GM23338 (cell line): ENCODE measurements at regions not wholly inside any gene's neighbourhood (a gene's known extent, or its start where the extent isn't known, plus 50 kb on each side); places are given as distances from the start of the nearest gene placed in this dataset.

ENCODE experiments used
- CREB1 ChIP-seq: fragments of 250-450 bp; sonication (Bioruptor Pico); IDR thresholded peaks from 2 replicates; pipeline ENCODE4 v1.5.0; 2020; ENCODE audit warnings: low read depth, mild to moderate bottlenecking, moderate library complexity
- ETS1 ChIP-seq: IDR thresholded peaks from 2 replicates; pipeline ENCODE4 v1.6.1; 2016; ENCODE audit warnings: antibody characterized with exemption
- EZH2 ChIP-seq: fragments of 200-600 bp; sonication (generic); IDR thresholded peaks from one replicate; pipeline ENCODE4 v1.8.0; 2017; ENCODE audit warnings: antibody characterized with exemption, mild to moderate bottlenecking, low read depth; ENCODE audit not compliant: unreplicated experiment
- EZH2phosphoT487 ChIP-seq: fragments of 200-600 bp; sonication (generic); IDR thresholded peaks from one replicate; pipeline ENCODE4 v1.8.1; 2018; ENCODE audit warnings: antibody characterized with exemption; ENCODE audit not compliant: unreplicated experiment
- JUNB ChIP-seq: IDR thresholded peaks from one replicate; pipeline ENCODE4 v1.6.1; 2016; ENCODE audit warnings: antibody characterized with exemption; ENCODE audit not compliant: unreplicated experiment
- NANOG ChIP-seq: IDR thresholded peaks from 2 replicates; pipeline ENCODE4 v1.6.1; 2016; ENCODE audit warnings: antibody characterized with exemption, borderline replicate concordance
- POLR2AphosphoS5 ChIP-seq: IDR thresholded peaks from 2 replicates; pipeline ENCODE4 v1.6.1; 2016; ENCODE audit warnings: antibody characterized with exemption, low read depth
- ZNF114 ChIP-seq: fragments of 250-450 bp; sonication (Bioruptor Pico); IDR thresholded peaks from 2 replicates; pipeline ENCODE4 v1.5.0; 2020; ENCODE audit warnings: mild to moderate bottlenecking, moderate library complexity
- TF ChIP-seq, protein P1 (sequence below), 2 experiments: fragments of 200-600 bp in 1 of 2; sonication (generic) in 1 of 2; conservative IDR thresholded peaks; 2 replicates each; pipeline versions ENCODE4 v1.5.1 to v1.6.1; 2016 to 2017; ENCODE audit warnings: antibody characterized with exemption in 2 of 2, low read depth in 2 of 2, mild to moderate bottlenecking in 2 of 2, moderate library complexity in 1 of 2
- TF ChIP-seq, protein P2 (sequence below): IDR thresholded peaks from one replicate; pipeline ENCODE4 v1.6.1; 2018; ENCODE audit warnings: antibody characterized with exemption; ENCODE audit not compliant: unreplicated experiment

DNA sequence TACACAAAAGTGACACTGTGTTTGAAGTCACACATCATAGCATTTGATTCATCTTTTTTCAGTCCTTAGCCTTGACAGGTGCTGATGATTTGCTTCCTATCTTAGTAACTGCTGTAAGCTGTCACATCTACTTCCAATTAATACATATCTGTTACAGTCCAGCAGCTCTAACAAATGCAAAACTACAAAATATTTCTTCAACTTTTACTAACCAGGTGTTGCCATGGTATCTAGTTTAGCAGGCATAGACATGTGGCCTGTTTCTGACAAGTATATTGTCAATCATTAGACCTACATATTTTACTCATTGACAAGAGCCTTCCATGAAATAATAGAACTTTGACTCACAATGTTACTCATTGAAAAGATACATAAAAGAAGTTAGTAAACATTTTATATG, 1159.7 kb downstream of the GRIK2 start:
- no peak for TF ChIP-seq EZH2phosphoT487
- TF ChIP-seq, protein P1, sequence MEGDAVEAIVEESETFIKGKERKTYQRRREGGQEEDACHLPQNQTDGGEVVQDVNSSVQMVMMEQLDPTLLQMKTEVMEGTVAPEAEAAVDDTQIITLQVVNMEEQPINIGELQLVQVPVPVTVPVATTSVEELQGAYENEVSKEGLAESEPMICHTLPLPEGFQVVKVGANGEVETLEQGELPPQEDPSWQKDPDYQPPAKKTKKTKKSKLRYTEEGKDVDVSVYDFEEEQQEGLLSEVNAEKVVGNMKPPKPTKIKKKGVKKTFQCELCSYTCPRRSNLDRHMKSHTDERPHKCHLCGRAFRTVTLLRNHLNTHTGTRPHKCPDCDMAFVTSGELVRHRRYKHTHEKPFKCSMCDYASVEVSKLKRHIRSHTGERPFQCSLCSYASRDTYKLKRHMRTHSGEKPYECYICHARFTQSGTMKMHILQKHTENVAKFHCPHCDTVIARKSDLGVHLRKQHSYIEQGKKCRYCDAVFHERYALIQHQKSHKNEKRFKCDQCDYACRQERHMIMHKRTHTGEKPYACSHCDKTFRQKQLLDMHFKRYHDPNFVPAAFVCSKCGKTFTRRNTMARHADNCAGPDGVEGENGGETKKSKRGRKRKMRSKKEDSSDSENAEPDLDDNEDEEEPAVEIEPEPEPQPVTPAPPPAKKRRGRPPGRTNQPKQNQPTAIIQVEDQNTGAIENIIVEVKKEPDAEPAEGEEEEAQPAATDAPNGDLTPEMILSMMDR (conservative IDR thresholded peaks at IDR 0.05; ENCODE audit: low read depth in 2 of 2), result no peak
- no peak for TF ChIP-seq POLR2AphosphoS5
- no peak for TF ChIP-seq CREB1
- no peak for TF ChIP-seq EZH2
- TF ChIP-seq NANOG, result no peak
- no peak for TF ChIP-seq ETS1
- no peak for TF ChIP-seq ZNF114 (CRISPR knock-in tag)
- TF ChIP-seq, protein P2, sequence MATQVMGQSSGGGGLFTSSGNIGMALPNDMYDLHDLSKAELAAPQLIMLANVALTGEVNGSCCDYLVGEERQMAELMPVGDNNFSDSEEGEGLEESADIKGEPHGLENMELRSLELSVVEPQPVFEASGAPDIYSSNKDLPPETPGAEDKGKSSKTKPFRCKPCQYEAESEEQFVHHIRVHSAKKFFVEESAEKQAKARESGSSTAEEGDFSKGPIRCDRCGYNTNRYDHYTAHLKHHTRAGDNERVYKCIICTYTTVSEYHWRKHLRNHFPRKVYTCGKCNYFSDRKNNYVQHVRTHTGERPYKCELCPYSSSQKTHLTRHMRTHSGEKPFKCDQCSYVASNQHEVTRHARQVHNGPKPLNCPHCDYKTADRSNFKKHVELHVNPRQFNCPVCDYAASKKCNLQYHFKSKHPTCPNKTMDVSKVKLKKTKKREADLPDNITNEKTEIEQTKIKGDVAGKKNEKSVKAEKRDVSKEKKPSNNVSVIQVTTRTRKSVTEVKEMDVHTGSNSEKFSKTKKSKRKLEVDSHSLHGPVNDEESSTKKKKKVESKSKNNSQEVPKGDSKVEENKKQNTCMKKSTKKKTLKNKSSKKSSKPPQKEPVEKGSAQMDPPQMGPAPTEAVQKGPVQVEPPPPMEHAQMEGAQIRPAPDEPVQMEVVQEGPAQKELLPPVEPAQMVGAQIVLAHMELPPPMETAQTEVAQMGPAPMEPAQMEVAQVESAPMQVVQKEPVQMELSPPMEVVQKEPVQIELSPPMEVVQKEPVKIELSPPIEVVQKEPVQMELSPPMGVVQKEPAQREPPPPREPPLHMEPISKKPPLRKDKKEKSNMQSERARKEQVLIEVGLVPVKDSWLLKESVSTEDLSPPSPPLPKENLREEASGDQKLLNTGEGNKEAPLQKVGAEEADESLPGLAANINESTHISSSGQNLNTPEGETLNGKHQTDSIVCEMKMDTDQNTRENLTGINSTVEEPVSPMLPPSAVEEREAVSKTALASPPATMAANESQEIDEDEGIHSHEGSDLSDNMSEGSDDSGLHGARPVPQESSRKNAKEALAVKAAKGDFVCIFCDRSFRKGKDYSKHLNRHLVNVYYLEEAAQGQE, result no peak
- TF ChIP-seq JUNB, result no peak
